Jurkat, Clone E6-1 (cell line): ENCODE measurements at regions not wholly inside any gene's neighbourhood (a gene's known extent, or its start where the extent isn't known, plus 50 kb on each side); places are given as distances from the start of the nearest gene placed in this dataset.
"Not testable (repeated sequence)": the region's sequence is repeated elsewhere in the genome, so short reads cannot be mapped to it uniquely, and the experiment has no call there.

ENCODE experiments used
- DNase-seq: peaks from one replicate; pipeline ENCODE4 v3.0.0-alpha.2; 2011; ENCODE audit warnings: low read depth, low spot score
- H3K4me3 ChIP-seq: 2 replicates; pipeline ENCODE4 v1.5.1; 2011; ENCODE audit warnings: mild to moderate bottlenecking, low read length, control low read depth, moderate library complexity

- no peak for DNase-seq
- no peak overlapping the region for H3K4me3 ChIP-seq
Measured at GRCh38 chr4:127261476-127261875, 371.3 kb upstream of the INTU start.

DNA sequence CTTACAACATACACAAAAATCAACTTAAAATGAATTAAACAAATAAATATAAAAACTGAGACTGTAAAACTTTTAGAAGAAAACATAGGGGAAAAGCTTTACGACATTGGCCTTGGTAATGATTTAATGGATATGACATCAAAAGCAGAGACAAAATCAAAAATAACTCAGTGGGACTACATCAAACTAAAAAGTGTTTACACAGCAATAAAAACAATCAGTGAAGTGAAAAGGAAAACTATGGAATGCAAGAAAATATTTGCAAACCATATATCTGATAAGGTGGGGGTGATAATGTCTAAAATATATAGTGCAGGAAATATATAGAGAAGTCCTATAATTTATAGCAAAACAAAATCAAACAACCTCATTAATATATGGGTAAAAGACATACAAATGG lies 364.4 kb upstream of the INTU start:
- DNase-seq = no peak
- H3K4me3 ChIP-seq = no peak overlapping the region

DNA sequence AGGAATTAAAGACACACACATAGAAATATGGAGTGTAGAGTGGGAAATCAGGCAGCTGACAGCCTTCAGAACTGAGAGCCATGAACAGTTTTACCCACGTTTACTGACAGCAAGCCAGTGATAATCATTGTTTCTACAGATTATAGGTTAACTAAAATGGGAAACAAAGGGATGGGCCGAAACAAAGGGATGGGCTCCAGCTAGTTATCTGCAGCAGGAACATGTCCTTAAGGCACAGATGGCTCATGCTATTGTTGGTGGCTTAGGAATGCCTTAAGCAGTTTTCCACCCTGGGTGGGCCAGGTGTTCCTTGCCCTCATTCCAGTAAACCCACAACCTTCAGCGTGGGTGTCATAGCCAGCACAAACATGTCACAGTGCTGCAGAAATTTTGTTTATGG lies 355.7 kb upstream of the INTU start:
- DNase-seq, H3K4me3 ChIP-seq: not testable (repeated sequence)

- H3K4me3 ChIP-seq = no peak overlapping the region
- no peak for DNase-seq
Measured at GRCh38 chr4:127284236-127284635, 348.5 kb upstream of the INTU start.

- H3K4me3 ChIP-seq = no peak overlapping the region
- DNase-seq = no peak
Measured at GRCh38 chr4:127291316-127291715, 341.4 kb upstream of the INTU start.

- H3K4me3 ChIP-seq = no peak overlapping the region
- DNase-seq = no peak
Measured at GRCh38 chr4:127293496-127293895, 339.3 kb upstream of the INTU start.

- no peak for DNase-seq
Measured at GRCh38 chr4:127304356-127304755, 328.4 kb upstream of the INTU start.

DNA sequence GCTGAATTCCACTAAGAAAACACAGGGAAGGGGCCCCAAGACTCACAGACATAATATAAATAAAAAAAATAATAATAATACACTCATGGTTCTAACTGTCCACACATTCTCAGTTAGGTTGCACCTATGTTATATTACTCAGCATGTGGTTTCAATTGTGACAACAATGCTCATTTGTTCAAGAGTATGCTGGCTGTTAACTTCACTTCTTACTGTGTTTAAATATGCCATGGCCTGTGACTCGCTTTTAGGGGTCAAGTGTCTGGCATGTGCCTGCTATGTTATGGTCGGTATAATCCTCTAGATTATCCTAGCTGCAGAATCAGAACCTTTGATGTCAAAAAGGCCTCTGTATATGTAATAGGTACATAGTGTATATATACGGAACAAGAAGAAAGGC lies 324.8 kb upstream of the INTU start:
- DNase-seq = no peak
- no peak overlapping the region for H3K4me3 ChIP-seq

More at GRCh38 chr4:127304356-127304755, 328.4 kb upstream of the INTU start:
- no peak overlapping the region for H3K4me3 ChIP-seq

DNA sequence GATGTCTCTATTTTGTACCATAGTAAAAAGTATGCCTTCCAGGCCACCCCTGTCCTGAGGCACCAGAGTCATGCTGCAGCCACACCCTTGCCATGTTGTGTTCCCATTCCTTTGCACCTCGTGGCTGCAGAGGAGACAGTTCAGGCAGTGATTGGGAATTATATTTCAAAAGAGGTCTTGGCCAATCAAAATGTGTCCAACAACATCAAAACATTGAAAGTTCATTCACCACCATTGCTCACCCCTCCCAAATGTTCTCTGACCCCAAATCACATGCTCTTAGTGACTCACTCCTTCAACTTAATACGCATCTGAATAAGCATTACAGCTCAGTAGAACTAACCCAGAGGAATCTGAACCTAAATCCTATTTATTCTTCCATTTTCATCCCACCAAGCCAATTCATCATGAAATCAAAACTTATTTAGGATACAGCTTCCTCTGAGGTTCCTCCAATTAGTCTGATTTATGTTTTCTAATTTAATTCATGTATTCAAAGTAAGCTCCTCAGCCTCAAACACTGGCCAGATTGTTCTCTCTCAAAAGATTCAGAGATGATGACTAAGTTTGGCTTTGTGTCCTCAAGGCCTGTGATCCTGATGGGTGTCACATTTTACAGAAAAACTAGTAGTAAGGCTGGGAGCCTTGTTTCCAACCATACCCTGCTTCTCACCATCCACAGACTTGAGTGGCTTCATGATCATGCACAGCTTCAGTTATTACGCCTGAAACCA lies 323.2 kb upstream of the INTU start:
- no peak for DNase-seq
- H3K4me3 ChIP-seq = no peak overlapping the region

- DNase-seq = no peak
Measured at GRCh38 chr4:127311371-127311770, 321.4 kb upstream of the INTU start.

DNA sequence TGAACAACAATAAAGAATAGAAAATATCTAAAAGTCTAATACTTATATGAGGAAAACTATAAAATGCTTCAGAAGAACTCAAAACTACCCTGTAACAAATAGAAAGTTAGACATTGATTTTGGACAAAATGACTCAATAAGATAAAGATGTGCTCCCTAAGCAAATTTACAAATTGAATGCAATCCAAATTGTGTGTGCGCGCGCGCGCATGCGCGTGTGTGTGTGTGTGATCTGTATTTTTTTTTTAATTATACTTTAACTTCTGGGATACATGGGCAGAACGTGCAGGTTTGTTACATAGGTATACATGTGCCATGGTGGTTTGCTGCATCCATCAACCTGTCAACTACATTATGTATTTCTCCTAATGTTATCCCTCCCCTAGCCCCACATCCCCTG lies 320.8 kb upstream of the INTU start:
- no peak overlapping the region for H3K4me3 ChIP-seq
- no peak for DNase-seq

More at GRCh38 chr4:127311371-127311770, 321.4 kb upstream of the INTU start:
- no peak overlapping the region for H3K4me3 ChIP-seq

- H3K4me3 ChIP-seq = no peak overlapping the region
- no peak for DNase-seq
Measured at GRCh38 chr4:127313767-127314166, 319.0 kb upstream of the INTU start.

DNA sequence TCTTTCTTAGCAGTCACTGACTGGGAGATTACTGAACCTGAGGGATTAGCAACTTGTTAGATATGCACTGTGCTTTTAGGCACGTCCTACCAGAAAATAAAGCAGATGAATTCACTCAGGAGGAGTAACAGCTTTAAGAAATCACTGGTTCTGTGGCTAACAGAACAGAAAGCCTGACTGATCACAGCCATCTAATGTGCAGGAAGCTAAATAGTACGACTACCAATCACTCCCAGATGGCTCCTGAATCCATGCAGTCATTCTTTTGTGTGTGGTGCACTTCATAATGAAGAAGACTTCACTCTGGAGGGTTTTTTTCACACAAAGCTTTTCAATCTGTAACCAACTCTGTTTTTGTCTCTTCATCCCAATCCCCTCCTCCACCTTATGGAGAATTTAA lies 305.3 kb upstream of the INTU start:
- DNase-seq = no peak

GRCh38 chr4:127335073-127335620 lies 297.6 kb upstream of the INTU start:
- DNase-seq = no peak
- no peak overlapping the region for H3K4me3 ChIP-seq

More for the DNA sequence above, 305.3 kb upstream of the INTU start:
- H3K4me3 ChIP-seq = no peak overlapping the region

DNA sequence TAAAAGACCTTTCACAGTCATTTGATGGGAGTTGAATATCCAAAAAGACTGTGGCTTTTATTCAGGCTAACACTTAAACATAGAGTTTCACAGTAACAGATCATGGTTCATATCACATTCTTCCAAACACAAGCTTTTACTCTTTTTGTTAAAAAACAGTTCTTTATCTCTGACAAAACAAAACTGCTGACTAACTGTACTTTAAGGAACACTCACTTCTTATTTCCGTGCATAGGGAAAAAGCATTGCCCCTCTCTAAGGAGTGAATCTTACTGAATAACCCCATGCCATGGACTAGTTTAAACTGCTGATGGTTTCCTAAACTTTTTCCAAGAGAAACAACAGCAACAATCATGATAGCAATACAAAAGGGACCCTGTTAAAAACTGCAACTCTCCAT lies 297.0 kb upstream of the INTU start:
- no peak for DNase-seq
- no peak overlapping the region for H3K4me3 ChIP-seq

DNA sequence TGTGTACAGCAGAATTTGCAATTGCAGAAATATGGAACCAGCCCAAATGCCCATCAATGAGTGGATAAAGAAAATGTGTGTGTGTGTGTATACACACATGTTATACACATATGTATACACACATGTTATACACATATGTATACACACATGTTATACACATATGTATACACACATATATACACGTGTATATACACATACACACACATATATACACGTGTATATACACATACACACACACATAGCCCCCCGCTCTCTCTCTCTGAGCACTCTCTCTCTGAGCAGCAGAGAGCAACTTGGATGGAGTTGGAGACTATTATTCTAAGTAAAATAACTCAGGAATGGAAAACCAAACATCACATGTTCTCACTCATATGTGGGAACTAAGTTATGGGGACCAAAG lies 289.6 kb upstream of the INTU start:
- not testable (repeated sequence) for DNase-seq, H3K4me3 ChIP-seq

- H3K4me3 ChIP-seq = no peak overlapping the region
- no peak for DNase-seq
Measured at GRCh38 chr4:127344071-127344470, 288.7 kb upstream of the INTU start.

GRCh38 chr4:127347936-127348335 lies 284.8 kb upstream of the INTU start:
- H3K4me3 ChIP-seq = no peak overlapping the region
- DNase-seq = no peak

GRCh38 chr4:127352220-127353113 lies 280.3 kb upstream of the INTU start:
- no peak for DNase-seq
- H3K4me3 ChIP-seq = no peak overlapping the region

- no peak overlapping the region for H3K4me3 ChIP-seq
- no peak for DNase-seq
Measured at GRCh38 chr4:127355743-127356142, 277.0 kb upstream of the INTU start.
